ENCODE measurements at regions not wholly inside any gene's neighbourhood (a gene's known extent, or its start where the extent isn't known, plus 50 kb on each side); places are given as distances from the start of the nearest gene placed in this dataset.

- intact Hi-C loops (cut with DNase I), result no loop called here
Observed at GRCh38 chr11:33514079-33514925, 186.3 kb downstream of the C11orf91 start.

GRCh38 chr11:33509632-33510031 lies 191.0 kb downstream of the C11orf91 start:
- Histone ChIP-seq H3K4me1 (no peaks in the 10 kb centered on the region), H3K36me3 (no peaks in the 10 kb centered on the region), H3K9me3 (no peaks in the 10 kb centered on the region), H3K27me3 (no peaks in the 10 kb centered on the region), H3K27ac (no peak overlapping the region), H3K4me3 (no peak overlapping the region)
- DNase-seq (ENCODE audit: extremely low spot score in 2 of 2), result no peak
- intact Hi-C loops (cut with DNase I), result no loop called here
- no peak for TF ChIP-seq POLR2A (IDR thresholded peaks at IDR 0.05)
- no peak for TF ChIP-seq POLR2AphosphoS5 (IDR thresholded peaks at IDR 0.05; ENCODE audit: insufficient read depth in 1 of 2, low read depth in 1 of 2)
- no peak for TF ChIP-seq CTCF (IDR thresholded peaks at IDR 0.05)

More at GRCh38 chr11:33514079-33514925, 186.3 kb downstream of the C11orf91 start:
- no peak for TF ChIP-seq POLR2AphosphoS5 (IDR thresholded peaks at IDR 0.05; ENCODE audit: insufficient read depth in 1 of 2, low read depth in 1 of 2)
- TF ChIP-seq CTCF (IDR thresholded peaks at IDR 0.05), result no peak
- TF ChIP-seq POLR2A (IDR thresholded peaks at IDR 0.05), result no peak
- Histone ChIP-seq H3K4me3 (no peak overlapping the region), H3K4me1 (no peaks in the 10 kb centered on the region), H3K27ac (no peak overlapping the region), H3K9me3 (no peaks in the 10 kb centered on the region), H3K36me3 (no peaks in the 10 kb centered on the region), H3K27me3 (no peaks in the 10 kb centered on the region)
- DNase-seq (ENCODE audit: extremely low spot score in 2 of 2), result no peak

- no peaks in the 10 kb centered on the region for H3K36me3 ChIP-seq
- no peaks in the 10 kb centered on the region for H3K9me3 ChIP-seq
- no peaks in the 10 kb centered on the region for H3K4me1 ChIP-seq
- H3K27me3 ChIP-seq, result no peaks in the 10 kb centered on the region
- no peak for DNase-seq (ENCODE audit: extremely low spot score in 2 of 2)
- H3K4me3 ChIP-seq, result no peak overlapping the region
- intact Hi-C loops (cut with DNase I), result no loop called here
- no peak overlapping the region for H3K27ac ChIP-seq
- TF ChIP-seq CTCF (IDR thresholded peaks at IDR 0.05) (no peak), POLR2AphosphoS5 (IDR thresholded peaks at IDR 0.05; ENCODE audit: insufficient read depth in 1 of 2, low read depth in 1 of 2) (no peak), POLR2A (IDR thresholded peaks at IDR 0.05) (no peak)
Observed at GRCh38 chr11:33507967-33508366, 192.7 kb downstream of the C11orf91 start.

- no peak for DNase-seq (ENCODE audit: extremely low spot score in 2 of 2)
- Histone ChIP-seq H3K4me1 (no peaks in the 10 kb centered on the region), H3K27ac (no peak overlapping the region), H3K36me3 (no peaks in the 10 kb centered on the region), H3K9me3 (no peaks in the 10 kb centered on the region), H3K4me3 (no peak overlapping the region), H3K27me3 (no peaks in the 10 kb centered on the region)
- no peak for TF ChIP-seq POLR2AphosphoS5 (IDR thresholded peaks at IDR 0.05; ENCODE audit: insufficient read depth in 1 of 2, low read depth in 1 of 2)
- TF ChIP-seq CTCF (IDR thresholded peaks at IDR 0.05), result no peak
- no peak for TF ChIP-seq POLR2A (IDR thresholded peaks at IDR 0.05)
- intact Hi-C loops (cut with DNase I), result no loop called here
Observed at GRCh38 chr11:33507356-33507755, 193.3 kb downstream of the C11orf91 start.

- no peak for DNase-seq (ENCODE audit: extremely low spot score in 2 of 2)
- Histone ChIP-seq H3K4me1 (no peaks in the 10 kb centered on the region), H3K36me3 (no peaks in the 10 kb centered on the region), H3K27ac (no peak overlapping the region), H3K27me3 (no peaks in the 10 kb centered on the region), H3K9me3 (no peaks in the 10 kb centered on the region), H3K4me3 (no peak overlapping the region)
- TF ChIP-seq POLR2AphosphoS5 (IDR thresholded peaks at IDR 0.05; ENCODE audit: insufficient read depth in 1 of 2, low read depth in 1 of 2) (no peak), POLR2A (IDR thresholded peaks at IDR 0.05) (no peak), CTCF (IDR thresholded peaks at IDR 0.05) (no peak)
- intact Hi-C loops (cut with DNase I), result no loop called here
Observed at GRCh38 chr11:33505093-33505492, 195.5 kb downstream of the C11orf91 start.

Data from vagina (tissue), 2 donors.